CD8-positive, alpha-beta memory T cell (primary cell): ENCODE measurements at regions not wholly inside any gene's neighbourhood (a gene's known extent, or its start where the extent isn't known, plus 50 kb on each side); places are given as distances from the start of the nearest gene placed in this dataset.
"Not testable (repeated sequence)": the region's sequence is repeated elsewhere in the genome, so short reads cannot be mapped to it uniquely, and the experiment has no call there.

Experiments
- CTCF ChIA-PET: fragments of 350-600 bp; sonication (Branson Sonifier 250); formaldehyde crosslinking; loops from one replicate; lab custom pipeline; 2021; ENCODE audit warnings: antibody characterized with exemption; lab: Charles Lee
- POLR2A ChIA-PET: fragments of 350-600 bp; sonication (Branson Sonifier 250); formaldehyde crosslinking; loops from one replicate; lab custom pipeline; 2021; ENCODE audit warnings: antibody characterized with exemption; lab: Charles Lee
- DNase-seq, 5 donors: peaks; one replicate each; pipeline versions ENCODE4 v3.0.0 to v3.0.0-alpha.2; 2020 to 2022; ENCODE audit warnings: mixed read lengths in 1 of 5
- H3K27ac ChIP-seq: one replicate; pipeline ENCODE4 v1.7.0; 2013; ENCODE audit warnings: low read depth, mild to moderate bottlenecking, low read length, moderate library complexity
- H3K27me3 ChIP-seq: 2 replicates; pipeline ENCODE4 v1.7.0; 2013; ENCODE audit warnings: low read length, mild to moderate bottlenecking; ENCODE audit not compliant: insufficient read depth, poor library complexity, severe bottlenecking
- H3K36me3 ChIP-seq: 2 replicates; pipeline ENCODE4 v1.7.0; 2013; ENCODE audit warnings: mild to moderate bottlenecking, low read length, moderate library complexity; ENCODE audit not compliant: insufficient read depth
- H3K4me1 ChIP-seq: 2 replicates; pipeline ENCODE4 v1.7.0; 2013; ENCODE audit warnings: mild to moderate bottlenecking, low read length, moderate library complexity; ENCODE audit not compliant: insufficient read depth
- H3K4me3 ChIP-seq: 2 replicates; pipeline ENCODE4 v1.7.0; 2013; ENCODE audit warnings: mild to moderate bottlenecking, low read length
- H3K9me3 ChIP-seq: 2 replicates; pipeline ENCODE4 v1.7.0; 2013; ENCODE audit warnings: mild to moderate bottlenecking, low read length
- H3K27ac Mint-ChIP-seq, 8 donors: one replicate each; pipeline ENCODE4 v1.8.0; 2020 to 2021; ENCODE audit warnings: mixed read lengths in 8 of 8, mild to moderate bottlenecking in 6 of 8, inconsistent platforms in 3 of 8, moderate library complexity in 3 of 8
- H3K27me3 Mint-ChIP-seq, 2 donors: one replicate each; pipeline ENCODE4 v1.8.0; 2020 to 2021; ENCODE audit warnings: mixed read lengths in 2 of 2, mild to moderate bottlenecking in 1 of 2, moderate library complexity in 1 of 2
- H3K36me3 Mint-ChIP-seq, 3 donors: one replicate each; pipeline ENCODE4 v1.8.0; 2020 to 2021; ENCODE audit warnings: mixed read lengths in 3 of 3, inconsistent platforms in 1 of 3, mild to moderate bottlenecking in 1 of 3
- H3K4me1 Mint-ChIP-seq, 3 donors: one replicate each; pipeline ENCODE4 v1.8.0; 2020 to 2021; ENCODE audit warnings: mixed read lengths in 3 of 3, inconsistent platforms in 1 of 3, mild to moderate bottlenecking in 1 of 3
- H3K4me3 Mint-ChIP-seq, 7 donors: one replicate each; pipeline ENCODE4 v1.8.0; 2020 to 2021; ENCODE audit warnings: mixed read lengths in 7 of 7, mild to moderate bottlenecking in 6 of 7, moderate library complexity in 4 of 7, inconsistent platforms in 2 of 7
- H3K9me3 Mint-ChIP-seq, 5 donors: one replicate each; pipeline ENCODE4 v1.8.0; 2020 to 2022; ENCODE audit warnings: mixed read lengths in 5 of 5, mild to moderate bottlenecking in 3 of 5, moderate library complexity in 2 of 5, inconsistent platforms in 1 of 5

- H3K36me3 Mint-ChIP-seq: peaks cover 0 to 13% (median 0%) of the 10 kb centered on the region in 3 donors
- H3K27ac Mint-ChIP-seq: no peak overlapping the region
- no peak for DNase-seq
- Histone ChIP-seq H3K27me3 (no peaks in the 10 kb centered on the region), H3K36me3 (no peaks in the 10 kb centered on the region), H3K4me1 (no peaks in the 10 kb centered on the region), H3K9me3 (no peaks in the 10 kb centered on the region), H3K27ac (no peak overlapping the region), H3K4me3 (no peak overlapping the region)
- CTCF ChIA-PET: no interaction called here
- POLR2A ChIA-PET: no interaction called here
- peaks cover 0 to 66% (median 0%) of the 10 kb centered on the region in 3 donors for H3K4me1 Mint-ChIP-seq
- H3K4me3 Mint-ChIP-seq: no peak overlapping the region
- no peaks in the 10 kb centered on the region for H3K9me3 Mint-ChIP-seq
- H3K27me3 Mint-ChIP-seq: no peaks in the 10 kb centered on the region
These were observed 102.3 kb downstream of the ZFY start for GRCh38 chrY:3037471-3037870.

- Histone ChIP-seq H3K9me3 (no peaks in the 10 kb centered on the region), H3K36me3 (no peaks in the 10 kb centered on the region), H3K4me3 (no peak overlapping the region), H3K4me1 (no peaks in the 10 kb centered on the region), H3K27ac (no peak overlapping the region), H3K27me3 (no peaks in the 10 kb centered on the region)
- peaks cover 0 to 13% (median 0%) of the 10 kb centered on the region in 3 donors for H3K36me3 Mint-ChIP-seq
- POLR2A ChIA-PET: no interaction called here
- H3K27ac Mint-ChIP-seq: no peak overlapping the region
- CTCF ChIA-PET: no interaction called here
- H3K27me3 Mint-ChIP-seq: no peaks in the 10 kb centered on the region
- DNase-seq: no peak
- no peak overlapping the region for H3K4me3 Mint-ChIP-seq
- H3K4me1 Mint-ChIP-seq: peaks cover 0 to 57% (median 0%) of the 10 kb centered on the region in 3 donors
- no peaks in the 10 kb centered on the region for H3K9me3 Mint-ChIP-seq
These were observed 105.2 kb downstream of the ZFY start for GRCh38 chrY:3040415-3040814.

GRCh38 chrY:3041985-3042384, 106.8 kb downstream of the ZFY start:
- Mint-ChIP-seq H3K9me3 (no peaks in the 10 kb centered on the region), H3K27me3 (no peaks in the 10 kb centered on the region), H3K4me1 (peaks cover 0 to 60% (median 0%) of the 10 kb centered on the region in 3 donors), H3K36me3 (peaks cover 0 to 13% (median 0%) of the 10 kb centered on the region in 3 donors), H3K4me3 (no peak overlapping the region), H3K27ac (no peak overlapping the region)
- Histone ChIP-seq H3K4me3 (no peak overlapping the region), H3K27me3 (no peaks in the 10 kb centered on the region), H3K4me1 (no peaks in the 10 kb centered on the region), H3K36me3 (no peaks in the 10 kb centered on the region), H3K27ac (no peak overlapping the region), H3K9me3 (no peaks in the 10 kb centered on the region)
- DNase-seq: no peak
- POLR2A ChIA-PET: no interaction called here
- CTCF ChIA-PET: no interaction called here

- Histone ChIP-seq H3K4me1 (no peaks in the 10 kb centered on the region), H3K36me3 (no peaks in the 10 kb centered on the region), H3K27ac (no peak overlapping the region), H3K9me3 (no peaks in the 10 kb centered on the region), H3K27me3 (no peaks in the 10 kb centered on the region), H3K4me3 (no peak overlapping the region)
- ChIA-PET POLR2A (no interaction called here), CTCF (no interaction called here)
- Mint-ChIP-seq H3K4me3 (no peak overlapping the region), H3K27me3 (no peaks in the 10 kb centered on the region), H3K36me3 (peaks cover 0 to 9% (median 0%) of the 10 kb centered on the region in 3 donors), H3K4me1 (peaks cover 0 to 63% (median 0%) of the 10 kb centered on the region in 3 donors), H3K9me3 (no peaks in the 10 kb centered on the region), H3K27ac (no peak overlapping the region)
- DNase-seq: no peak
These were observed 107.7 kb downstream of the ZFY start for GRCh38 chrY:3042901-3043300.

- ChIA-PET POLR2A (no interaction called here), CTCF (no interaction called here)
- no peaks in the 10 kb centered on the region for H3K36me3 Mint-ChIP-seq
- Histone ChIP-seq H3K36me3 (no peaks in the 10 kb centered on the region), H3K4me3 (no peak overlapping the region), H3K27me3 (no peaks in the 10 kb centered on the region), H3K27ac (no peak overlapping the region), H3K4me1 (no peaks in the 10 kb centered on the region), H3K9me3 (no peaks in the 10 kb centered on the region)
- peaks cover 0 to 71% (median 0%) of the 10 kb centered on the region in 3 donors for H3K4me1 Mint-ChIP-seq
- no peak for DNase-seq
- no peak overlapping the region for H3K27ac Mint-ChIP-seq
- H3K9me3 Mint-ChIP-seq: no peaks in the 10 kb centered on the region
- no peaks in the 10 kb centered on the region for H3K27me3 Mint-ChIP-seq
- H3K4me3 Mint-ChIP-seq: no peak overlapping the region
These were observed 109.9 kb downstream of the ZFY start for GRCh38 chrY:3045048-3045447.

GRCh38 chrY:3055496-3055895, 120.3 kb downstream of the ZFY start:
- H3K27ac Mint-ChIP-seq, POLR2A ChIA-PET, H3K36me3 ChIP-seq, H3K4me3 Mint-ChIP-seq, H3K27ac ChIP-seq, H3K9me3 Mint-ChIP-seq, H3K4me1 ChIP-seq, H3K4me3 ChIP-seq, H3K36me3 Mint-ChIP-seq, H3K4me1 Mint-ChIP-seq, CTCF ChIA-PET, H3K27me3 Mint-ChIP-seq, DNase-seq, H3K9me3 ChIP-seq, H3K27me3 ChIP-seq: not testable (repeated sequence)

GRCh38 chrY:3058342-3058741, 123.2 kb downstream of the ZFY start:
- H3K4me3 ChIP-seq, H3K4me1 ChIP-seq, DNase-seq: not testable (repeated sequence)

GRCh38 chrY:3060671-3061070, 125.5 kb downstream of the ZFY start:
- H3K27ac Mint-ChIP-seq, H3K27ac ChIP-seq, H3K9me3 ChIP-seq, H3K4me1 ChIP-seq, H3K36me3 ChIP-seq, H3K4me1 Mint-ChIP-seq, CTCF ChIA-PET, H3K36me3 Mint-ChIP-seq, H3K27me3 Mint-ChIP-seq, DNase-seq, H3K4me3 ChIP-seq, H3K4me3 Mint-ChIP-seq, H3K27me3 ChIP-seq, H3K9me3 Mint-ChIP-seq, POLR2A ChIA-PET: not testable (repeated sequence)

More at GRCh38 chrY:3058342-3058741, 123.2 kb downstream of the ZFY start:
- H3K9me3 Mint-ChIP-seq, CTCF ChIA-PET, H3K36me3 ChIP-seq, H3K9me3 ChIP-seq, H3K27me3 ChIP-seq, H3K27me3 Mint-ChIP-seq, H3K27ac ChIP-seq, H3K36me3 Mint-ChIP-seq, H3K27ac Mint-ChIP-seq, H3K4me3 Mint-ChIP-seq, POLR2A ChIA-PET, H3K4me1 Mint-ChIP-seq: not testable (repeated sequence)

GRCh38 chrY:3088149-3088548, 153.0 kb downstream of the ZFY start:
- H3K27ac Mint-ChIP-seq, CTCF ChIA-PET, H3K27me3 ChIP-seq, H3K27ac ChIP-seq, H3K4me3 ChIP-seq, H3K9me3 ChIP-seq, H3K9me3 Mint-ChIP-seq, H3K27me3 Mint-ChIP-seq, H3K4me1 Mint-ChIP-seq, H3K4me3 Mint-ChIP-seq, POLR2A ChIA-PET, H3K36me3 ChIP-seq, H3K4me1 ChIP-seq, H3K36me3 Mint-ChIP-seq, DNase-seq: not testable (repeated sequence)
